Retina (tissue), 1 donor: ENCODE measurements at regions not wholly inside any gene's neighbourhood (a gene's known extent, or its start where the extent isn't known, plus 50 kb on each side); places are given as distances from the start of the nearest gene placed in this dataset.

ENCODE experiments used
- DNase-seq: peaks from one replicate; pipeline ENCODE4 v3.0.0-alpha.2; 2016

GRCh38 chr3:24646790-24647189 is 152.1 kb upstream of the THRB start:
- no peak for DNase-seq

- no peak for DNase-seq
Observed at GRCh38 chr3:24648063-24648462, 153.4 kb upstream of the THRB start.

GRCh38 chr3:24650839-24651238 is 156.2 kb upstream of the THRB start:
- DNase-seq, result no peak

GRCh38 chr3:24657870-24658510 is 163.3 kb upstream of the THRB start:
- DNase-seq, result no peak

GRCh38 chr3:24661175-24661584 is 166.5 kb upstream of the THRB start:
- no peak for DNase-seq

- no peak for DNase-seq
Observed at GRCh38 chr3:24662449-24663345, 168.0 kb upstream of the THRB start.

- no peak for DNase-seq
Observed at GRCh38 chr3:24663406-24663805, 168.8 kb upstream of the THRB start.

- no peak for DNase-seq
Observed at GRCh38 chr3:24668039-24668438, 173.4 kb upstream of the THRB start.

- DNase-seq, result no peak
Observed at GRCh38 chr3:24670871-24671270, 176.2 kb upstream of the THRB start.

GRCh38 chr3:24673596-24673995 is 178.9 kb upstream of the THRB start:
- no peak for DNase-seq

GRCh38 chr3:24674261-24674660 is 179.6 kb upstream of the THRB start:
- DNase-seq, result no peak

GRCh38 chr3:24678021-24678420 is 183.4 kb upstream of the THRB start:
- no peak for DNase-seq

GRCh38 chr3:24678421-24678865 is 183.8 kb upstream of the THRB start:
- DNase-seq, result no peak

- no peak for DNase-seq
Observed at GRCh38 chr3:24679429-24679828, 184.8 kb upstream of the THRB start.

- DNase-seq, result peak; percentile 76
Observed at GRCh38 chr3:24680214-24680967, 185.7 kb upstream of the THRB start.

- DNase-seq, result no peak
Observed at GRCh38 chr3:24682141-24682547, 187.5 kb upstream of the THRB start.

- no peak for DNase-seq
Observed at GRCh38 chr3:24683090-24683489, 188.4 kb upstream of the THRB start.

GRCh38 chr3:24683633-24684384 is 189.2 kb upstream of the THRB start:
- peak; percentile 40 for DNase-seq

GRCh38 chr3:24684506-24685023 is 189.9 kb upstream of the THRB start:
- DNase-seq, result no peak

- no peak for DNase-seq
Observed at GRCh38 chr3:24686808-24687207, 192.2 kb upstream of the THRB start.

- DNase-seq, result no peak
Observed at GRCh38 chr3:24687671-24688070, 193.0 kb upstream of the THRB start.

GRCh38 chr3:24688446-24689148 is 193.9 kb upstream of the THRB start:
- no peak for DNase-seq
